ENCODE measurements at regions not wholly inside any gene's neighbourhood (a gene's known extent, or its start where the extent isn't known, plus 50 kb on each side); places are given as distances from the start of the nearest gene placed in this dataset.

DNA sequence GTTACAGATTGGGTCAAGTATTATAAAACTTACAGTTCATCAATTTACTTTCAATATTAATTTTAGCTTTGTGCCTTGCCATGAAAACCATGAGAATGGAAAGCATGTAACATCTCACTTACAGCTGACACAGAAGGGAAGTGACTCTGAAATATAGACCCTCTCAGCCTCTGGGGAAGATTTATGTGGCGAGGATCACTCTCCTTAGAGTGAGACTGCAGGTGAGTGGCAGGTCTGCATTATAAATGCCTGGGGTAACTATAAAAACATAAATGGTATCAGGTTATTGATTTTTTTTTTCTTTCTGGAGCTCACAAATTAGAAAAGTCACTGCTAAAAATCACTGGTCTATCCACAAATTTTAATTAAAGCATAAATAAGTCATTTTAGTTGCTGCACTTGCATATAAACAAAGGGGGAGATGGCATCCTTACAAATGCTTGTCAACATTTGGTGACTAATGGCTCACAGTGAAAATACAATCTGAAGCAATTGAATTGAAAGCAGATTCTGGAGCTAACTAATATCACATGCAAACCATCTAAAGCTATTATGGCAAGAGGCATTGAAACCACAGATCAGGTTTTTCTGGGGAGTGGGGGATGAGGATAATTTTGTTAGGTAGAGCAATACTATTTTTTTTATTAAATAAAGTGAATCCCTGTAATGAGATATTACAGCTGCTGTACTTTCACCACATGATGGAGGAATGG, 200.9 kb downstream of the TM2D1 start:
- Histone ChIP-seq H3K9me3 (ENCODE audit: control insufficient read depth, insufficient read depth, low read depth, low read length) (no peaks in the 10 kb centered on the region), H4K20me1 (ENCODE audit: control insufficient read depth, extremely low read depth, insufficient read depth, low read length) (no peaks in the 10 kb centered on the region), H3K9ac (ENCODE audit: insufficient read depth, low read length) (no peak overlapping the region), H3K4me2 (ENCODE audit: extremely low read depth, insufficient read depth, low read length) (no peak overlapping the region), H3K4me1 (ENCODE audit: control insufficient read depth, extremely low read depth, insufficient read depth, low read length) (no peaks in the 10 kb centered on the region), H3K27me3 (ENCODE audit: control insufficient read depth, insufficient read depth, low read length) (no peaks in the 10 kb centered on the region), H3K27ac (ENCODE audit: insufficient read depth, low read length) (no peak overlapping the region), H2AFZ (ENCODE audit: low read length) (no peak overlapping the region), H3K79me2 (ENCODE audit: control insufficient read depth, insufficient read depth, low read length) (no peaks in the 10 kb centered on the region), H3K4me3 (replicated peaks in 1 of 4; ENCODE audit: control extremely low read depth in 1 of 4, insufficient read depth in 1 of 4, low read depth in 3 of 4, low read length in 4 of 4) (no peak overlapping the region), H3K36me3 (ENCODE audit: control insufficient read depth, insufficient read depth, low read length) (no peaks in the 10 kb centered on the region)
- DNase-seq (ENCODE audit: low read depth in 2 of 2): no peak
- TF ChIP-seq, protein P1, sequence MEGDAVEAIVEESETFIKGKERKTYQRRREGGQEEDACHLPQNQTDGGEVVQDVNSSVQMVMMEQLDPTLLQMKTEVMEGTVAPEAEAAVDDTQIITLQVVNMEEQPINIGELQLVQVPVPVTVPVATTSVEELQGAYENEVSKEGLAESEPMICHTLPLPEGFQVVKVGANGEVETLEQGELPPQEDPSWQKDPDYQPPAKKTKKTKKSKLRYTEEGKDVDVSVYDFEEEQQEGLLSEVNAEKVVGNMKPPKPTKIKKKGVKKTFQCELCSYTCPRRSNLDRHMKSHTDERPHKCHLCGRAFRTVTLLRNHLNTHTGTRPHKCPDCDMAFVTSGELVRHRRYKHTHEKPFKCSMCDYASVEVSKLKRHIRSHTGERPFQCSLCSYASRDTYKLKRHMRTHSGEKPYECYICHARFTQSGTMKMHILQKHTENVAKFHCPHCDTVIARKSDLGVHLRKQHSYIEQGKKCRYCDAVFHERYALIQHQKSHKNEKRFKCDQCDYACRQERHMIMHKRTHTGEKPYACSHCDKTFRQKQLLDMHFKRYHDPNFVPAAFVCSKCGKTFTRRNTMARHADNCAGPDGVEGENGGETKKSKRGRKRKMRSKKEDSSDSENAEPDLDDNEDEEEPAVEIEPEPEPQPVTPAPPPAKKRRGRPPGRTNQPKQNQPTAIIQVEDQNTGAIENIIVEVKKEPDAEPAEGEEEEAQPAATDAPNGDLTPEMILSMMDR (conservative IDR thresholded peaks at IDR 0.05 in 1 of 2, IDR thresholded peaks at IDR 0.05 in 1 of 2; ENCODE audit: low read depth in 1 of 2, low read length in 2 of 2): no peak
- TF ChIP-seq EZH2 (IDR thresholded peaks at IDR 0.05; ENCODE audit: low read length, missing control alignments): no peak

DNA sequence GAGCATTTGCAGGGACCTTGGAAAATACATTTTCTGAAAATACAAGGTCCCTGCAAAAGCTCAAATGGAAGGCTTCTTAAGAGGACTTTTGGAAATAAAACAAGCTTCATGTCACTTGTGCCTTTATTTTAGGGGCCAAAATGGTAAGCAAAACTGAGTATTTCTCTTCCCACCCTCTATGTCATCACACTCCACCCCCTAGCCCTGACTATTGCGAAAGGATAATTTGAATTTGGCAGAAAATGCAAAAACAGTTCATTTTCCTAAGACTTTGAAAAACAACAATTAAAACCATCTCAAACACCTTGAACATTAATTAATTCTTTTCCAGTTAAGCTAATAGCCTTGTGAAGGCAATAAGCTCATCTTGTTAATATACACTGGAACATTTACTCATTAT, 201.7 kb downstream of the TM2D1 start:
- H4K20me1 ChIP-seq (ENCODE audit: control insufficient read depth, extremely low read depth, insufficient read depth, low read length): no peaks in the 10 kb centered on the region
- no peak overlapping the region for H3K4me3 ChIP-seq (replicated peaks in 1 of 4; ENCODE audit: control extremely low read depth in 1 of 4, insufficient read depth in 1 of 4, low read depth in 3 of 4, low read length in 4 of 4)
- no peaks in the 10 kb centered on the region for H3K36me3 ChIP-seq (ENCODE audit: control insufficient read depth, insufficient read depth, low read length)
- no peak overlapping the region for H3K4me2 ChIP-seq (ENCODE audit: extremely low read depth, insufficient read depth, low read length)
- no peak for TF ChIP-seq EZH2 (IDR thresholded peaks at IDR 0.05; ENCODE audit: low read length, missing control alignments)
- TF ChIP-seq, protein P1 (conservative IDR thresholded peaks at IDR 0.05 in 1 of 2, IDR thresholded peaks at IDR 0.05 in 1 of 2; ENCODE audit: low read depth in 1 of 2, low read length in 2 of 2): no peak
- no peak overlapping the region for H2AFZ ChIP-seq (ENCODE audit: low read length)
- no peak overlapping the region for H3K9ac ChIP-seq (ENCODE audit: insufficient read depth, low read length)
- no peak for DNase-seq (ENCODE audit: low read depth in 2 of 2)
- H3K27ac ChIP-seq (ENCODE audit: insufficient read depth, low read length): no peak overlapping the region
- H3K79me2 ChIP-seq (ENCODE audit: control insufficient read depth, insufficient read depth, low read length): no peaks in the 10 kb centered on the region
- H3K27me3 ChIP-seq (ENCODE audit: control insufficient read depth, insufficient read depth, low read length): no peaks in the 10 kb centered on the region
- H3K9me3 ChIP-seq (ENCODE audit: control insufficient read depth, insufficient read depth, low read depth, low read length): no peaks in the 10 kb centered on the region
- H3K4me1 ChIP-seq (ENCODE audit: control insufficient read depth, extremely low read depth, insufficient read depth, low read length): no peaks in the 10 kb centered on the region

DNA sequence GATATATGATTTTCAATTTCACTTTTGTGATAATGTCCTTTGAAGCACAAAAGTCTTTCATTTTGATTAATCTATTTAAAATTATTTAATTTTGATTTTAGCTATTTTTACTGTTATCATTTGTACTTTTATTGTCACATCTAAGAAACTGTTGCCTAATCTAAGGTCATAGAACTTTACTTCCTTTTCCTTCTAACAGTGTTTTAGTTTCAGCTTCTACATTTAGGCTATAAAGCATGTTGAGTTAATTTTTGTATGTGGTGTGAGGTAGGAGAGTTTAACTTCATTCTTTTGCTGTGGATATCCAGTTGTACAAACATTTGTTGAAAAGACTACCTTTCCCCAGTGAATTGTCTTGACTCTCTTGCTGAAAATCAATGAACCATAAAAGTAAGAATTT, 204.5 kb downstream of the TM2D1 start:
- H3K4me3 ChIP-seq (replicated peaks in 1 of 4; ENCODE audit: control extremely low read depth in 1 of 4, insufficient read depth in 1 of 4, low read depth in 3 of 4, low read length in 4 of 4): no peak overlapping the region
- no peaks in the 10 kb centered on the region for H3K9me3 ChIP-seq (ENCODE audit: control insufficient read depth, insufficient read depth, low read depth, low read length)
- no peaks in the 10 kb centered on the region for H4K20me1 ChIP-seq (ENCODE audit: control insufficient read depth, extremely low read depth, insufficient read depth, low read length)
- H3K27me3 ChIP-seq (ENCODE audit: control insufficient read depth, insufficient read depth, low read length): no peaks in the 10 kb centered on the region
- no peak overlapping the region for H3K27ac ChIP-seq (ENCODE audit: insufficient read depth, low read length)
- no peaks in the 10 kb centered on the region for H3K4me1 ChIP-seq (ENCODE audit: control insufficient read depth, extremely low read depth, insufficient read depth, low read length)
- H3K4me2 ChIP-seq (ENCODE audit: extremely low read depth, insufficient read depth, low read length): no peak overlapping the region
- TF ChIP-seq, protein P1 (conservative IDR thresholded peaks at IDR 0.05 in 1 of 2, IDR thresholded peaks at IDR 0.05 in 1 of 2; ENCODE audit: low read depth in 1 of 2, low read length in 2 of 2): no peak
- no peak for TF ChIP-seq EZH2 (IDR thresholded peaks at IDR 0.05; ENCODE audit: low read length, missing control alignments)
- no peaks in the 10 kb centered on the region for H3K79me2 ChIP-seq (ENCODE audit: control insufficient read depth, insufficient read depth, low read length)
- H2AFZ ChIP-seq (ENCODE audit: low read length): no peak overlapping the region
- no peak overlapping the region for H3K9ac ChIP-seq (ENCODE audit: insufficient read depth, low read length)
- H3K36me3 ChIP-seq (ENCODE audit: control insufficient read depth, insufficient read depth, low read length): no peaks in the 10 kb centered on the region
- no peak for DNase-seq (ENCODE audit: low read depth in 2 of 2)
